GM21529 (cell line): ENCODE measurements at regions not wholly inside any gene's neighbourhood (a gene's known extent, or its start where the extent isn't known, plus 50 kb on each side); places are given as distances from the start of the nearest gene placed in this dataset.
"Not testable (repeated sequence)": the region's sequence is repeated elsewhere in the genome, so short reads cannot be mapped to it uniquely, and the experiment has no call there.

Experiments used
- ATAC-seq: cut with Tn5 transposase; IDR thresholded peaks from one replicate; pipeline ENCODE4 v1.9.1; 2021; ENCODE audit not compliant: unreplicated experiment

DNA sequence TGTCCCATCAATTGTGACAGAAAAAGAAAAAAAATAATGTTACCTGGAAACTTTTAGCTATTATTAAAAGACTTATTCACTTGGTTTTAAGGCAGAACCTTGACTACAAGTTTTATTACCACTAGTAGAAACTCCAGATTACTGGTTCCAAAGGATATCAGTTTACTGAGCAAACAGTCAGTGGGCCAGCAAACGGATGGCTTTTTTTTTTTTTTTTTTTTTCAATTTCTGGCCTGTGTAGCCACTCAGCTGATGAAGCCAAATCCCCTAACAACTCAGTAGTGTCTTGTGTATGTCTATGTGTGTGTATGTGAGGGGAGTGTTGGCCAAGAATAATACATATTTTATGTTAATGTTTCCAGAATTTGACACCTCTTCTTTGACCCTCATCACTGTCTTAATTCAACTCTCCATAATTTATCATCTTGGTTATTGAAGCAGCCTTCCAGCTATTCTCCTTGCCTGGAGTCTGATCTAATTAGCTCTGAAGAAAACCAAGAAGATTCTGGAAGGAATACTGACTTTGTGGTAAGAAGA lies 724.9 kb downstream of the NSUN3 start:
- ATAC-seq = no peak

DNA sequence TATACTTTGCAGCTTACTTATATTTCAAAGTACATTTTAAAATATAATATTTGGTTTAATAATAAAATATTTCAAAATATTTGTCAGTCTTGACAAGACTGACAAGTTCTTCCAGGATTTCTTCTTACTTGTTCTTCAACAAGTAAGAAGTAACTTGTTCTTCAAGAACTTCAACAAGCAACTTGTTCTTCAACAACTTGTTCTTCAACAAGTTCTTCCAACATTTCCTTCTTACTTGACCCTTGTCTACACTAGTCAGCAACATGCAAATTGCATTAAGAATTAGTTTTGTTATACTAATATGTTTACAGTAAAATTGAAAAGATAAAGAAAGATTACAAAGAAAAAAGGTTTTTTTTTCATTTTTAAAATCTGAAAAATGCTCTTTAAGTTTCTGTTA lies 731.7 kb downstream of the NSUN3 start:
- no peak for ATAC-seq

- ATAC-seq = no peak
These were observed 736.7 kb downstream of the NSUN3 start for GRCh38 chr3:94799420-94800060.

- ATAC-seq = no peak
These were observed 749.0 kb downstream of the NSUN3 start for GRCh38 chr3:94811836-94812235.

- no peak for ATAC-seq
These were observed 758.4 kb downstream of the NSUN3 start for GRCh38 chr3:94821241-94821640.

- ATAC-seq = no peak
These were observed 759.4 kb downstream of the NSUN3 start for GRCh38 chr3:94822298-94822697.

DNA sequence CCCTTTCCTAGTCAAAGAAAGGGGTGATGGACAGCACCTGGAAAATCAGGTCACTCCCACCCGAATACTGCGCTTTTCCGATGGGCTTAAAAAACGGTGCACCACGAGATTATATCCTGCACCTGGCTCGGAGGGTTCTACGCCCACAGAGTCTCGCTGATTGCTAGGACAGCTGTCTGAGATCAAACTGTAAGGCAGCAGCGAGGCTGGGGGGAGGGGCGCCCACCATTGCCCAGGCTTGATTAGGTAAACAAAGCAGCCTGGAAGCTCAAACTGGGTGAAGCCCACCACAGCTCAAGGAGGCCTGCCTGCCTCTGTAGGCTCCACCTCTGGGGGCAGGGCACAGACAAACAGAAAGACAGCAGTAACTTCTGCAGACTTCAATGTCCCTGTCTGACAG lies 783.4 kb downstream of the NSUN3 start:
- not testable (repeated sequence) for ATAC-seq

- ATAC-seq = no peak
These were observed 799.8 kb downstream of the NSUN3 start for GRCh38 chr3:94862703-94863102.

GRCh38 chr3:94869059-94869547 lies 806.2 kb downstream of the NSUN3 start:
- ATAC-seq = no peak

- ATAC-seq = no peak
These were observed 810.9 kb downstream of the NSUN3 start for GRCh38 chr3:94873751-94874150.

GRCh38 chr3:94875149-94875548 lies 812.3 kb downstream of the NSUN3 start:
- no peak for ATAC-seq

DNA sequence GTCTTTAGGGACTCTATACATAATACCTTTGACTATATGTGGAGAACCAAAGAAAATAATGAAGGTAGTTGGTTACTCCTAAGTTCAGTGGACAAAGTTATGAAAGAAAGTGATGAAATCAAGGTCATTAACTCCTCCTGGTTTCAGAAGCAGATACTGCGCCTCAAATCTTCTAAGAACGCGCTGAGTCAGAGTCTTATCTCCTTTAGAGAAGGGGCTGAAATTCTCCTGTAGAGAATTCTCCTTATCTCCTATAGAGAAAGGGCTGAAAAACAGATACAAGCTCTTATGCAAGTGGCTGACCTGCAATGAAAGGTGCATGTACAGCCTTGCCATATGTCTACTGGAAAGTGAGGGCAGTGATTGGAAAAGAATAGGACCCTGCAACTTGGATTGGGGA lies 824.2 kb downstream of the NSUN3 start:
- no peak for ATAC-seq

DNA sequence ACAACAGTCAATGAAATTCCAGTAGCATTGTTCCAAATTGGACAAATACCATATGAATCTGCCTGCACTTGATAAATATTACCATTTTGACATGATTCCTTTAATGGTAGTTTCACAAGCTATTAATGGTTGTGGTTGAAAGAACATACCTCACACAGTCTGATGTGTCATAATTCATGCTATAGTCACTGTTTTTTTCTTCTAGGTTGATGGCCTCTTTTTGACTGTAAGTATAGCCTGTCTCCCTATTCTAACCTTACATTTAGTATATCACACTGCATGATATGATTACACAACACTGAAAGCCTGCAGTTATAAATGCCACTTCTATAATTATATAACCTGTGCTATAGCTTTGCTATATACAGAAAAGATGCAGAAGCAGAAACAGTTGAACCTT lies 834.1 kb downstream of the NSUN3 start:
- ATAC-seq = no peak

DNA sequence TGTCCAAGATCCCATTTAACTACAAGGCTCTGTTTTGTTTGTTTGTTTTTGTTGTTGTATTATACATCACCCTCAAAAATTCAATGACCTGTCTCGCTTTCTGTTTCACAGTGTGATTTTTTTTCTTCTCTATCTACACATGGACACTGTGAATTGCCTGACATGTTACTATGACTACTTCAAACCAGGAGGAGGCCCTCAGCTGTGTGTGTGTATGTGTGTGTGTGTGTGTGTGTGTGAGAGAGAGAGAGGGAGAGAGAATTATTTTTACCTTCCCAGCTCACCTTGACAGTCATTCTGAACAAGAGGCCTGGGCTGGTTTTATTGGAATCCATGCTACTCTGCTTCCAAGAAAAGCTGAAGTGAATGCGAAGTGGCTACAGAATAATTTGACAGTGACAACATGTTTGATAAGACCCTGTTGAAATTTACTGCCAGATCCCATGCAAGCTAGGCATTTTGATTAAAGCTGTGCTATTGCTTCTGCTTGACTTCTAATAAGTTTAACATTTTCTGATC lies 841.4 kb downstream of the NSUN3 start:
- ATAC-seq = no peak

- ATAC-seq = no peak
These were observed 846.9 kb downstream of the NSUN3 start for GRCh38 chr3:94909726-94910125.

DNA sequence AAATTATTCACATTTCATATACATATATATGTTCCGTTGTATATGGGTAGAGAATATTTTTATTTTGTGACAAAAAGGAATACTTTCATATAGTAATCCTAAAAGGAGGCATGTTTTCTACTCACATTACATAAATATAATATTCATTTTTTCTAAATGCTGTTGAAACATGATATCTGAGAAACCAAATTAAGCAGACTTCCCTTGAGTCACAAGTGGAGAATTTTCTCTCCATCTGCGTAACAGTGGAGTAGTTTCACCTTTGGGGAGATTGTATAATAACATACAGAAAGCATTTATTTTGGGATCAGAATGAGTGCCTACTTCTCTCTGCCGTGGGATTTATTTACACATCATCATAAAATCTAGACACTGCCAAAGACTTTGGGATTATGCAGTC lies 849.8 kb downstream of the NSUN3 start:
- ATAC-seq = no peak

DNA sequence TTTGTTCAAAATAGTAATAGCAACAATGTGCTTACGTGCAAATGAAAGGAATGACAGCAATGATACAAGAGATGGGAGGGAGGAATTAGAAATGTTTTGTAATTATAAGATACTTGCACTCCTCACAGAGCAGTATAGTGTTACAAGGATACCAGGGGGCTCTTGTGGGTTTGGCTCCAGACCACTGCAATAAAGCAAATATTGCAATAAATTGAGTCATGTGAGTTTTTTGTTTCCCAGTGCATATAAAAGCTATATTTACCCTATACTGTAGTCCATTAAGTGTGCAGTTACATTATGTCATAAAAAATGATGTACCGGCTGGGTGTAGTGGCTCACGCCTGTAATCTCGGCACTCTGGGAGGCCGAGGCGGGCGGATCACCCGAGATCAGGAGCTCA lies 864.3 kb downstream of the NSUN3 start:
- ATAC-seq = no peak

- ATAC-seq = no peak
These were observed 866.1 kb downstream of the NSUN3 start for GRCh38 chr3:94928921-94929320.

DNA sequence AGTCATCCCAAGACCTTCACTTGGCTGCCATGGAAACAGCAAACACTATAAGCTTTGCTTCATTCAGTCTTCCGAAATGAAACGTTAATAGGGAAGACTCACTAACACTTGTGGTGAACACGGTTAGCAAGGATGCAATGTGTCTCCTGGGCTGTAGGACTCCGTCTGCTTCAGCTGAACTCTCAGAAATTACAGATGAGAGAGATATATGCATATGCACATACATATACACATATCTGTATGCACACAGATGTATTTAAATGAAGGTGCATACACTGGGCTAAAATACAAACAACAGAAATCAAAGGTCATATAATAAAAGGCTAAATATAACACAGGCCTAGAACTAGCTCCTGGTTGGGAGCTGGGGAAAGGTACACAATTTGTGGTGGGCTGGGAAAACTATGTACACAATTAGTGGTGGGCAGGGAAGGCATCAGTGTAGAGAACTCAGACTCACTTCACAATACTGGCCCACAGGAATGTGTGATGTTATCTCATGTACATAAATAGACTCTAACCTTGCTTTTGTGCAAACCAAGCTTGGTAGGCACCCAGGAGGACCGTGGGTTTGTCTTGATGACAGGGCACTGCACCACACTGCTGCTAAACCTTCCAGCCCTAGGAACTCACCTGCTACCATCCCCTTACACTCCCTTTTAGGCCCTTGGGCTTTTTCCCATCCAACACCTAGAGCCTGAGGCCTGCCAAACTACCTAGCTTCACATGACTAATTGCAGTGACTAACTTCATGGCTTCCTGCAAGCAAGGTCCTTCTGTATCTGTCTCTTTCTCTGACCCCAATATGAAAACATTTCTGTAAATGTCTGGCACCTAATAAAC lies 873.1 kb downstream of the NSUN3 start:
- no peak for ATAC-seq

- ATAC-seq = no peak
These were observed 875.1 kb downstream of the NSUN3 start for GRCh38 chr3:94937980-94938379.

GRCh38 chr3:94946683-94947082 lies 883.8 kb downstream of the NSUN3 start:
- no peak for ATAC-seq
